ENCODE measurements at regions not wholly inside any gene's neighbourhood (a gene's known extent, or its start where the extent isn't known, plus 50 kb on each side); places are given as distances from the start of the nearest gene placed in this dataset.

- in situ Hi-C loops (cut with MboI) = no loop called here
- CTCF ChIA-PET (ENCODE audit: low intra/inter-chr PET ratio) = no interaction called here
- no peak for FAIRE-seq
- TF ChIP-seq RFX1 (IDR thresholded peaks at IDR 0.05) (no peak), E2F8 (IDR thresholded peaks at IDR 0.05; ENCODE audit: low read depth, partially characterized antibody) (no peak), CBFA2T2 (conservative IDR thresholded peaks at IDR 0.05) (no peak), ZNF217 (CRISPR knock-in tag; IDR thresholded peaks at IDR 0.05) (no peak), CCAR2 (IDR thresholded peaks at IDR 0.05; ENCODE audit: low read depth, low read length) (no peak), IRF1 (CRISPR knock-in tag; IDR thresholded peaks at IDR 0.05; ENCODE audit: borderline replicate concordance) (no peak), CEBPZ (IDR thresholded peaks at IDR 0.05; ENCODE audit: borderline replicate concordance, low read depth, low read length) (no peak), BACH1 (tag; IDR thresholded peaks at IDR 0.05) (no peak), ZNF347 (CRISPR knock-in tag; IDR thresholded peaks at IDR 0.05; ENCODE audit: low read depth) (no peak), BRF2 (IDR thresholded peaks at IDR 0.05; ENCODE audit: borderline replicate concordance, insufficient read depth, insufficient read length) (no peak), PYGO2 (tag; IDR thresholded peaks at IDR 0.05) (no peak), MCM5 (IDR thresholded peaks at IDR 0.05; ENCODE audit: low read depth) (no peak), SPI1 (IDR thresholded peaks at IDR 0.05; ENCODE audit: borderline replicate concordance, low read depth, low read length) (no peak)
These were observed 138.2 kb upstream of the HUWE1 start for GRCh38 chrX:53824686-53825085.

More at GRCh38 chrX:53824686-53825085, 138.2 kb upstream of the HUWE1 start:
- POLR2A ChIA-PET = interaction anchor here (1.2 kb wide), 1 partner anchor 12 kb away, joined by 3 read pairs; no protein-coding TSS in a partner anchor
- Histone ChIP-seq H3K27ac (ENCODE audit: extremely low read depth, low read depth, low read length) (no peak overlapping the region), H3K4me3 (no peak overlapping the region), H3K9me3 (replicated peaks; ENCODE audit: control insufficient read depth, insufficient read depth, low read depth, low read length) (no peaks in the 10 kb centered on the region), H3K36me3 (ENCODE audit: control insufficient read depth, insufficient read depth, low read length) (no peaks in the 10 kb centered on the region), H3K9ac (ENCODE audit: insufficient read depth in 1 of 2, low read depth in 2 of 2, low read length in 2 of 2) (no peak overlapping the region), H3K79me2 (ENCODE audit: control insufficient read depth, insufficient read depth, low read length) (no peaks in the 10 kb centered on the region), H3K4me1 (replicated peaks in 1 of 2; ENCODE audit: control insufficient read depth in 2 of 2, insufficient read depth in 2 of 2, low read length in 2 of 2) (no peaks in the 10 kb centered on the region), H2AFZ (ENCODE audit: low read depth, low read length) (no peak overlapping the region), H3K27me3 (ENCODE audit: control insufficient read depth in 2 of 2, insufficient read depth in 2 of 2, low read length in 2 of 2) (peaks cover 3 to 10% of the 10 kb centered on the region in 2 experiments; a peak in 1 of 5 replicates), H4K20me1 (replicated peaks; ENCODE audit: control insufficient read depth, insufficient read depth, low read length) (no peaks in the 10 kb centered on the region), H3K4me2 (ENCODE audit: insufficient read depth, low read length) (no peak overlapping the region), H3K9me1 (ENCODE audit: control insufficient read depth, insufficient read depth, low read length) (no peaks in the 10 kb centered on the region)
- no peak for ATAC-seq
- no TSS peak for BruUV-seq (replicated peaks)
- 5% methylated on average over 2 of the region's 2 CpGs for WGBS (ENCODE audit: insufficient coverage, low coverage, missing lambda C conversion rate)
- DNase-seq (ENCODE audit: extremely low read depth in 1 of 4, low spot score in 3 of 4) = no peak
- intact Hi-C loops (cut with micrococcal nuclease) = no loop called here
